ENCODE measurements at regions not wholly inside any gene's neighbourhood (a gene's known extent, or its start where the extent isn't known, plus 50 kb on each side); places are given as distances from the start of the nearest gene placed in this dataset.

- H4K91ac ChIP-seq (replicated peaks; ENCODE audit: insufficient read length, low read length), result no peak overlapping the region
- no peak overlapping the region for H3K4me3 ChIP-seq (ENCODE audit: extremely low read depth in 1 of 4, insufficient read depth in 2 of 4, low read depth in 3 of 4, low read length in 4 of 4)
- no peaks in the 10 kb centered on the region for H3K79me1 ChIP-seq (ENCODE audit: low read depth, low read length)
- H3K14ac ChIP-seq (ENCODE audit: insufficient read length), result no peak overlapping the region
- H3K79me2 ChIP-seq (ENCODE audit: control insufficient read depth in 1 of 2, insufficient read depth in 2 of 2, low read length in 2 of 2), result no peaks in the 10 kb centered on the region
- no peak overlapping the region for H2BK5ac ChIP-seq (ENCODE audit: low read depth, low read length)
- H3K18ac ChIP-seq (ENCODE audit: extremely low read depth, low read length), result no peak overlapping the region
- no peak overlapping the region for H2AFZ ChIP-seq (ENCODE audit: low read length)
- H4K8ac ChIP-seq (ENCODE audit: extremely low read depth, insufficient read depth, low read length), result no peak overlapping the region
- no peaks in the 10 kb centered on the region for H3K23me2 ChIP-seq (ENCODE audit: low read depth, low read length)
- H3K4me1 ChIP-seq (replicated peaks in 1 of 4; ENCODE audit: control insufficient read depth in 3 of 4, insufficient read depth in 4 of 4, low read length in 3 of 4), result peaks cover 0 to 4% (median 0%) of the 10 kb centered on the region in 4 experiments; a peak in 2 of 7 replicates
- DNase-seq (ENCODE audit: low read depth in 1 of 2, low spot score in 2 of 2) (no peak), FAIRE-seq (no peak)
- H2BK15ac ChIP-seq (ENCODE audit: low read length), result no peak overlapping the region
- peak overlapping the region; percentile 24 to 37; a peak in 2 of 4 replicates for H3K4me2 ChIP-seq (ENCODE audit: insufficient read depth in 1 of 2, low read depth in 2 of 2, low read length in 2 of 2)
- CTCF ChIA-PET (ENCODE audit: partially characterized antibody), result interaction anchor here (1.1 to 3.1 kb wide), 3 partner anchors 8 to 20 kb away, joined by 4 to 23 read pairs (median 6); no protein-coding TSS in a partner anchor
- H2BK12ac ChIP-seq (ENCODE audit: low read depth, low read length), result no peak overlapping the region
- no peak overlapping the region for H3K9ac ChIP-seq (replicated peaks in 1 of 4; ENCODE audit: extremely low read depth in 1 of 4, low read depth in 3 of 4, low read length in 3 of 4)
- H4K20me1 ChIP-seq (replicated peaks in 1 of 2; ENCODE audit: control insufficient read depth in 1 of 2, insufficient read depth in 2 of 2, low read length in 2 of 2), result no peaks in the 10 kb centered on the region
- no peak overlapping the region for H3K4ac ChIP-seq (replicated peaks; ENCODE audit: insufficient read length, low read depth, low read length)
- H2BK120ac ChIP-seq (replicated peaks; ENCODE audit: low read depth, low read length), result no peak overlapping the region
- H3K27me3 ChIP-seq (replicated peaks in 1 of 4; ENCODE audit: control insufficient read depth in 3 of 4, extremely low read depth in 1 of 4, insufficient read depth in 3 of 4, low read length in 3 of 4), result peaks cover 0 to 1% (median under 1%) of the 10 kb centered on the region in 4 experiments; a peak in 1 of 7 replicates
- WGBS, 2 experiments (ENCODE audit: extremely low coverage in 1 of 2, insufficient coverage in 1 of 2, insufficient read length in 1 of 2, insufficient replicate concordance in 2 of 2, low coverage in 1 of 2, low lambda C conversion rate in 2 of 2, missing lambda C conversion rate in 1 of 2), result 52% methylated on average over 5 of the region's 5 CpGs; no CpG with 5 or more reads in 1 of the 2 experiments
- H2BK20ac ChIP-seq (ENCODE audit: low read length), result no peak overlapping the region
- H3K9me3 ChIP-seq (ENCODE audit: insufficient read depth in 2 of 2, low read depth in 1 of 2, low read length in 1 of 2), result no peaks in the 10 kb centered on the region
- H4K5ac ChIP-seq (ENCODE audit: insufficient read length, low read depth, low read length), result no peak overlapping the region
- H3K36me3 ChIP-seq (ENCODE audit: control insufficient read depth in 2 of 4, insufficient read depth in 4 of 4, low read length in 3 of 4), result no peaks in the 10 kb centered on the region
- no peak overlapping the region for H3K23ac ChIP-seq (ENCODE audit: insufficient read length)
- no peak overlapping the region for H2AK5ac ChIP-seq (ENCODE audit: low read depth, low read length)
- POLR2A ChIA-PET (ENCODE audit: partially characterized antibody), result no interaction called here
- no peak overlapping the region for H3K27ac ChIP-seq (ENCODE audit: low read depth, low read length)
- H3K56ac ChIP-seq (replicated peaks; ENCODE audit: insufficient read length, low read depth, low read length), result no peak overlapping the region
- TF ChIP-seq SIN3A (conservative IDR thresholded peaks at IDR 0.05 in 1 of 2, IDR thresholded peaks at IDR 0.05 in 1 of 2; ENCODE audit: low read depth in 1 of 2, low read length in 2 of 2), result no peak
- no peak for TF ChIP-seq CREB1 (IDR thresholded peaks at IDR 0.05)
- no peak for TF ChIP-seq SIRT6 (IDR thresholded peaks at IDR 0.05; ENCODE audit: low read length)
- no peak for TF ChIP-seq SP2 (IDR thresholded peaks at IDR 0.05; ENCODE audit: low read length)
- TF ChIP-seq JUND (IDR thresholded peaks at IDR 0.05; ENCODE audit: low read length), result no peak
- no peak for TF ChIP-seq CEBPB (IDR thresholded peaks at IDR 0.05; ENCODE audit: low read depth, low read length)
- no peak for TF ChIP-seq EP300 (IDR thresholded peaks at IDR 0.05; ENCODE audit: borderline replicate concordance in 1 of 2, low read depth in 2 of 2, low read length in 2 of 2)
- TF ChIP-seq KDM4A (IDR thresholded peaks at IDR 0.05; ENCODE audit: low read depth, low read length, severe bottlenecking), result no peak
- TF ChIP-seq ASH2L (IDR thresholded peaks at IDR 0.05; ENCODE audit: low read length), result no peak
- TF ChIP-seq BCL11A (IDR thresholded peaks at IDR 0.05; ENCODE audit: low read depth in 2 of 2, low read length in 2 of 2), result no peak
- TF ChIP-seq HDAC2 (IDR thresholded peaks at IDR 0.05; ENCODE audit: borderline replicate concordance in 1 of 2, low read depth in 2 of 2, low read length in 2 of 2), result no peak
- no peak for TF ChIP-seq NRF1 (IDR thresholded peaks at IDR 0.05; ENCODE audit: low read depth, low read length)
- no peak for TF ChIP-seq POU5F1 (IDR thresholded peaks at IDR 0.05; ENCODE audit: low read depth, low read length)
- no peak for TF ChIP-seq PHF8 (conservative IDR thresholded peaks at IDR 0.05; ENCODE audit: low read depth, low read length)
- TF ChIP-seq RBBP5 (IDR thresholded peaks at IDR 0.05; ENCODE audit: borderline replicate concordance, low read depth, low read length), result no peak
These were observed 1532.7 kb upstream of the TMEM132C start for GRCh38 chr12:126734296-126734695.
